MM.1S (cell line): ENCODE measurements at regions not wholly inside any gene's neighbourhood (a gene's known extent, or its start where the extent isn't known, plus 50 kb on each side); places are given as distances from the start of the nearest gene placed in this dataset.

Experiments
- DNase-seq: peaks from one replicate; pipeline ENCODE4 v3.0.0-alpha.2; 2015
- H2AFZ ChIP-seq: fragments of 300-600 bp; sonication (generic); 2 replicates; pipeline ENCODE4 v1.6.0; 2016; ENCODE audit warnings: antibody characterized with exemption, low read length
- H3F3A ChIP-seq: fragments of 300-600 bp; sonication (generic); 2 replicates; pipeline ENCODE4 v1.6.1; 2016; ENCODE audit warnings: mild to moderate bottlenecking, antibody characterized with exemption, low read length, moderate library complexity, mixed read lengths; ENCODE audit not compliant: insufficient read depth
- H3K27ac ChIP-seq: fragments of 300-600 bp; sonication (generic); 2 replicates; pipeline ENCODE4 v1.5.1; 2016; ENCODE audit warnings: mild to moderate bottlenecking, low read length
- H3K27me3 ChIP-seq: fragments of 300-600 bp; sonication (generic); replicated peaks from 2 replicates; pipeline ENCODE4 v1.6.0; 2016; ENCODE audit warnings: low read length; ENCODE audit not compliant: insufficient read depth
- H3K36me3 ChIP-seq: fragments of 300-600 bp; sonication (generic); replicated peaks from 2 replicates; pipeline ENCODE4 v1.6.1; 2016; ENCODE audit warnings: mild to moderate bottlenecking, low read length, mixed read lengths; ENCODE audit not compliant: insufficient read depth
- H3K4me1 ChIP-seq: fragments of 300-600 bp; sonication (generic); 2 replicates; pipeline ENCODE4 v1.6.1; 2016; ENCODE audit warnings: low read length, mixed read lengths
- H3K4me2 ChIP-seq: fragments of 300-600 bp; sonication (generic); 2 replicates; pipeline ENCODE4 v1.6.0; 2016; ENCODE audit warnings: low read depth, low read length
- H3K4me3 ChIP-seq: fragments of 300-600 bp; sonication (generic); 2 replicates; pipeline ENCODE4 v1.5.1; 2016; ENCODE audit warnings: low read length, mixed read lengths
- H3K79me2 ChIP-seq: fragments of 300-600 bp; sonication (generic); 2 replicates; pipeline ENCODE4 v1.6.1; 2016; ENCODE audit warnings: mixed run types, low read length, mixed read lengths
- H3K9ac ChIP-seq: fragments of 300-600 bp; sonication (generic); 2 replicates; pipeline ENCODE4 v1.6.1; 2016; ENCODE audit warnings: low read length, mixed read lengths
- H3K9me2 ChIP-seq: fragments of 300-600 bp; sonication (generic); replicated peaks from 2 replicates; pipeline ENCODE4 v1.6.1; 2016; ENCODE audit warnings: mild to moderate bottlenecking, low read length, mixed read lengths; ENCODE audit not compliant: insufficient read depth
- H3K9me3 ChIP-seq: fragments of 300-600 bp; sonication (generic); replicated peaks from 2 replicates; pipeline ENCODE4 v1.6.1; 2016; ENCODE audit warnings: mild to moderate bottlenecking, low read length, mixed read lengths; ENCODE audit not compliant: insufficient read depth
- H4K20me1 ChIP-seq: fragments of 300-600 bp; sonication (generic); 2 replicates; pipeline ENCODE4 v1.6.1; 2016; ENCODE audit warnings: mild to moderate bottlenecking, low read length, moderate library complexity, mixed read lengths; ENCODE audit not compliant: insufficient read depth
- EZH2 ChIP-seq: fragments of 300-600 bp; sonication (generic); optimal IDR thresholded peaks from 2 replicates; pipeline ENCODE3; 2017; ENCODE audit warnings: low read depth, mild to moderate bottlenecking, antibody characterized with exemption, low read length, mixed read lengths
- EZH2phosphoT487 ChIP-seq: fragments of 300-600 bp; sonication (generic); IDR thresholded peaks from 2 replicates; pipeline ENCODE4 v1.6.1; 2018; ENCODE audit warnings: antibody characterized with exemption, low read length
- TF ChIP-seq, protein P1 (sequence below): fragments of 300-600 bp; sonication (generic); IDR thresholded peaks from 2 replicates; pipeline ENCODE4 v1.5.1; 2016; ENCODE audit warnings: antibody characterized with exemption, low read length, mixed read lengths

DNA sequence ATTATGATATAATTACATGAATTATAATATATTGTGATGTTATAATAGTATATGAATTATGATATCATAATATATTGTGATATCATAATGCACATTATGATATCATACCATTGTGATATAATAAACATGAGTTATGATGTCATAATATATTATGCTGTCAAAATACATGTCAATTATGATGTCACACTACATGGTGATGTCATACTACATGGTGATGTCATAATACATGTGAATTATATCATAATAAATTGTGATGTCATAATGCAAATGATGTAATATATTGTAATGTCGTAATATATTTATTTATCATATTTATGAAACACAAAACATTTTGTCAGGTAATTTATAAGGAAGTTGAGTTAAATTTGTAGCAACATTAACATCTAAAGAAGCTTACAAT, 1950.1 kb downstream of the TP53TG3F start:
- Histone ChIP-seq H3K9ac (no peak overlapping the region), H3K27ac (no peak overlapping the region), H3K79me2 (no peaks in the 10 kb centered on the region), H3F3A (no peaks in the 10 kb centered on the region), H3K4me2 (no peak overlapping the region), H3K4me1 (no peaks in the 10 kb centered on the region), H3K4me3 (no peak overlapping the region), H4K20me1 (no peaks in the 10 kb centered on the region), H3K9me3 (no peaks in the 10 kb centered on the region), H2AFZ (no peak overlapping the region), H3K36me3 (no peaks in the 10 kb centered on the region), H3K27me3 (no peaks in the 10 kb centered on the region), H3K9me2 (no peaks in the 10 kb centered on the region)
- DNase-seq, result no peak
- TF ChIP-seq EZH2 (no peak), EZH2phosphoT487 (no peak)
- TF ChIP-seq, protein P1, sequence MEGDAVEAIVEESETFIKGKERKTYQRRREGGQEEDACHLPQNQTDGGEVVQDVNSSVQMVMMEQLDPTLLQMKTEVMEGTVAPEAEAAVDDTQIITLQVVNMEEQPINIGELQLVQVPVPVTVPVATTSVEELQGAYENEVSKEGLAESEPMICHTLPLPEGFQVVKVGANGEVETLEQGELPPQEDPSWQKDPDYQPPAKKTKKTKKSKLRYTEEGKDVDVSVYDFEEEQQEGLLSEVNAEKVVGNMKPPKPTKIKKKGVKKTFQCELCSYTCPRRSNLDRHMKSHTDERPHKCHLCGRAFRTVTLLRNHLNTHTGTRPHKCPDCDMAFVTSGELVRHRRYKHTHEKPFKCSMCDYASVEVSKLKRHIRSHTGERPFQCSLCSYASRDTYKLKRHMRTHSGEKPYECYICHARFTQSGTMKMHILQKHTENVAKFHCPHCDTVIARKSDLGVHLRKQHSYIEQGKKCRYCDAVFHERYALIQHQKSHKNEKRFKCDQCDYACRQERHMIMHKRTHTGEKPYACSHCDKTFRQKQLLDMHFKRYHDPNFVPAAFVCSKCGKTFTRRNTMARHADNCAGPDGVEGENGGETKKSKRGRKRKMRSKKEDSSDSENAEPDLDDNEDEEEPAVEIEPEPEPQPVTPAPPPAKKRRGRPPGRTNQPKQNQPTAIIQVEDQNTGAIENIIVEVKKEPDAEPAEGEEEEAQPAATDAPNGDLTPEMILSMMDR, result no peak

DNA sequence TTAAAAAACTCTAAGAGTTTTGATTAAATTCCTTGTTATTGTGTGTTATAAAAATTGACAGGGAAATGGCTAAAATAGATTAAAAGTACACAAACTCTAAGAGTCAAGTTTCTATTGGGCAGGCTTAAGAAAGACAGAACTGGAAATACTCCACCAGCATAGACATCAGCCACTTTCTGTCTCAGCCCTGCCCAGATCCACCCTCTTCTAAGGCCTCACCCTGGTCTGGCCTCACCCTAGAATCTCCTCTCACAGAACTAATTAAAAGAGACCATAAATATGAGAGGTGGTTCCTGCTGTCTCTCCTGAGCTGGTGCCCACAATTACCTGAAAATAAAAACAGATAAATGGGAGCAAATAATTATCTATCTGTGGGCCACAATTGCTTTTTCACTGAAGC, 1951.0 kb downstream of the TP53TG3F start:
- Histone ChIP-seq H3K4me1 (no peaks in the 10 kb centered on the region), H3F3A (no peaks in the 10 kb centered on the region), H3K27ac (no peak overlapping the region), H3K36me3 (no peaks in the 10 kb centered on the region), H3K79me2 (no peaks in the 10 kb centered on the region), H4K20me1 (no peaks in the 10 kb centered on the region), H3K27me3 (no peaks in the 10 kb centered on the region), H3K9me3 (no peaks in the 10 kb centered on the region), H3K4me3 (no peak overlapping the region), H3K9me2 (no peaks in the 10 kb centered on the region), H3K9ac (no peak overlapping the region), H2AFZ (no peak overlapping the region), H3K4me2 (no peak overlapping the region)
- DNase-seq, result no peak
- TF ChIP-seq EZH2 (no peak), EZH2phosphoT487 (no peak)
- TF ChIP-seq, protein P1, result no peak

DNA sequence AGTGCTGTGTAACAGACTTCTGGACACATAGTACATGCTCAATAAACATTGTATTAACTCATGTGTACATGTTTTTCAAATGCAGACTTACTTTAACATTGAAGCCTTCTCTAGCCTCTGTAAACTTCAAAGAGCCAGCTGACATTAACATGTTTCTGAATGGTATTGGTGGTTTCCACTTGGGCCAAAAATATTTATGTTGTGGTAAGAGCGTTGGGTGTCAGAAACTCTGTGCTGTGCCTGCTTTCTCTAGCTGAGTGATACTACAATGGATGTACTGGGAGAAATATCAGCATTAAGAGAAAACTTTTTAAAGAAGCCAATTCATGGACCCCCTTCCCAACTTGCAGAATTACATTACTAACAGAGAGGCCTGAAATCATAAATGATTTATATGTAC, 1951.7 kb downstream of the TP53TG3F start:
- H3K4me3 ChIP-seq, result no peak overlapping the region
- no peaks in the 10 kb centered on the region for H3K4me1 ChIP-seq
- TF ChIP-seq EZH2 (no peak), EZH2phosphoT487 (no peak)
- TF ChIP-seq, protein P1, result no peak
- H3K9me3 ChIP-seq, result no peaks in the 10 kb centered on the region
- no peaks in the 10 kb centered on the region for H3K79me2 ChIP-seq
- H3K36me3 ChIP-seq, result no peaks in the 10 kb centered on the region
- H3F3A ChIP-seq, result no peaks in the 10 kb centered on the region
- no peak overlapping the region for H2AFZ ChIP-seq
- H4K20me1 ChIP-seq, result no peaks in the 10 kb centered on the region
- H3K4me2 ChIP-seq, result no peak overlapping the region
- no peaks in the 10 kb centered on the region for H3K27me3 ChIP-seq
- H3K9ac ChIP-seq, result no peak overlapping the region
- no peak overlapping the region for H3K27ac ChIP-seq
- no peaks in the 10 kb centered on the region for H3K9me2 ChIP-seq
- peak; percentile 21 for DNase-seq
